NCI-H526 (cell line): ENCODE measurements at regions not wholly inside any gene's neighbourhood (a gene's known extent, or its start where the extent isn't known, plus 50 kb on each side); places are given as distances from the start of the nearest gene placed in this dataset.

Experiments used
- DNase-seq, 2 experiments: peaks; one replicate each; lab custom pipeline; 2025; lab: John Stamatoyannopoulos, UW

- DNase-seq, result no peak
Measured at GRCh38 chr5:6806668-6807067, 93.4 kb downstream of the TENT4A start.

- DNase-seq, result no peak
Measured at GRCh38 chr5:6808462-6808861, 95.2 kb downstream of the TENT4A start.

GRCh38 chr5:6810641-6811405, 97.6 kb downstream of the TENT4A start:
- DNase-seq, result no peak

GRCh38 chr5:6812091-6812490, 98.9 kb downstream of the TENT4A start:
- DNase-seq, result no peak

- DNase-seq, result no peak
Measured at GRCh38 chr5:6812800-6813731, 99.8 kb downstream of the TENT4A start.

- no peak for DNase-seq
Measured at GRCh38 chr5:6814816-6815215, 101.6 kb downstream of the TENT4A start.

- DNase-seq, result no peak
Measured at GRCh38 chr5:6818594-6819511, 105.6 kb downstream of the TENT4A start.

GRCh38 chr5:6819521-6819920, 106.3 kb downstream of the TENT4A start:
- peak in 1 of 2 experiments; percentile 26 for DNase-seq

- peak; percentile 45 to 78 for DNase-seq
Measured at GRCh38 chr5:6820851-6821479, 107.7 kb downstream of the TENT4A start.

- no peak for DNase-seq
Measured at GRCh38 chr5:6822068-6822467, 108.8 kb downstream of the TENT4A start.

GRCh38 chr5:6822556-6823343, 109.5 kb downstream of the TENT4A start:
- peak in 1 of 2 experiments; percentile 42 for DNase-seq

GRCh38 chr5:6823996-6824395, 110.8 kb downstream of the TENT4A start:
- no peak for DNase-seq

- DNase-seq, result no peak
Measured at GRCh38 chr5:6825678-6826244, 112.5 kb downstream of the TENT4A start.

- no peak for DNase-seq
Measured at GRCh38 chr5:6826756-6827155, 113.5 kb downstream of the TENT4A start.

GRCh38 chr5:6827526-6828219, 114.4 kb downstream of the TENT4A start:
- no peak for DNase-seq

- DNase-seq, result no peak
Measured at GRCh38 chr5:6829150-6829784, 116.0 kb downstream of the TENT4A start.

- DNase-seq, result no peak
Measured at GRCh38 chr5:6830643-6831239, 117.5 kb downstream of the TENT4A start.
